Heart right ventricle (tissue), 16 donors: ENCODE measurements at regions not wholly inside any gene's neighbourhood (a gene's known extent, or its start where the extent isn't known, plus 50 kb on each side); places are given as distances from the start of the nearest gene placed in this dataset.
"Not testable (repeated sequence)": the region's sequence is repeated elsewhere in the genome, so short reads cannot be mapped to it uniquely, and the experiment has no call there.

Experiments
- ATAC-seq, 8 donors: fragments of 200-7000 bp; cut with Tn5 transposase; one replicate each; pipeline ENCODE4 v1.9.1; 2020; ENCODE audit warnings: mild to moderate bottlenecking in 8 of 8, moderate library complexity in 8 of 8, moderate number of reproducible peaks in 1 of 8
- DNase-seq, 2 donors: peaks; one replicate each; pipeline ENCODE4 v3.0.0-alpha.2; 2020
- H3K27ac ChIP-seq, 10 donors: fragments of 200-600 bp; sonication (generic) in 2 of 10; one replicate each; pipeline versions ENCODE4 v1.5.0 to v1.8.0; 2020 to 2022; ENCODE audit warnings: mild to moderate bottlenecking in 3 of 10
- H3K27me3 ChIP-seq, 7 donors: fragments of 200-600 bp; one replicate each; pipeline ENCODE4 v1.8.0; 2021 to 2022; ENCODE audit warnings: mild to moderate bottlenecking in 2 of 7
- H3K36me3 ChIP-seq, 9 donors: fragments of 200-600 bp; sonication (generic) in 1 of 9; one replicate each; pipeline versions ENCODE4 v1.5.0 to v1.8.0; 2020 to 2022; ENCODE audit warnings: mild to moderate bottlenecking in 2 of 9
- H3K4me1 ChIP-seq, 9 donors: fragments of 200-600 bp; sonication (generic) in 1 of 9; one replicate each; pipeline versions ENCODE4 v1.5.0 to v1.8.0; 2020 to 2022; ENCODE audit warnings: mild to moderate bottlenecking in 4 of 9
- H3K4me3 ChIP-seq, 10 donors: fragments of 200-600 bp; sonication (generic) in 2 of 10; one replicate each; pipeline versions ENCODE4 v1.5.0 to v1.8.0; 2020 to 2022; ENCODE audit warnings: mild to moderate bottlenecking in 7 of 10, moderate library complexity in 2 of 10
- H3K9me3 ChIP-seq, 11 donors: fragments of 200-600 bp in 10 of 11; sonication (generic) in 2 of 11; one replicate each; pipeline versions ENCODE4 v1.5.0 to v1.8.0; 2013 to 2022; ENCODE audit warnings: mild to moderate bottlenecking in 2 of 11, control low read depth in 1 of 11, moderate library complexity in 1 of 11
- CTCF ChIP-seq, 9 donors: fragments of 200-600 bp; sonication (generic) in 2 of 9; IDR thresholded peaks; one replicate each; pipeline versions ENCODE4 v1.5.0 to v1.8.0; 2021 to 2022; ENCODE audit warnings: antibody characterized with exemption in 9 of 9, mild to moderate bottlenecking in 5 of 9, moderate library complexity in 1 of 9
- WGBS, 2 donors: extraction: QIAGEN DNeasy Blood & Tissue Kit; methylation state at CpG; one replicate each; pipeline ENCODE4 v1.1.7; 2013; ENCODE audit warnings: inconsistent platforms in 1 of 2; 5-methylcytosine and 5-hydroxymethylcytosine counted together
- intact Hi-C, 10 donors: fragments of 100-400 bp; cut with DNase I; formaldehyde crosslinking; loops; one replicate each; pipeline versions ENCODE4 v1.11.1 to v1.14.2; 2022
- donor health status: Arrhythmogenic right ventricular cardiomyopathy.
- donor health status: ischemic (EF 13 %, LVEDD 7.1; RV severe dilation, severe dysfunction).
- donor health status: healthy with polysubstance abuse.
- donor health status: DM: no; HTN: yes; CAD: no.
- donor health status: DM: no; HTN: no; CAD: no.
- donor health status: ischemic (EF 25% LVEDD 6.9; RV normal size, moderate dysfunction).
- donor health status: ischemic (EF 25% LVEDD 5.7; RV mildly dilated, moderate dysfunction).
- donor health status: healthy.
- donor health status: DM: yes; HTN: yes; CAD: no.
- donor health status: Ischemic cardiomyopathy.
- donor health status: ischemic (EF 35%, LVEDD 5.7; RV mildly dilated, moderate dysfunction).
- donor health status: nonischemic (EF 11% LVEDD 7.7; RV severe dilation, severe dysfunction).
- donor health status: DM: yes; HTN: yes; CAD: no.
- donor health status: PGD.
- donor health status: ischemic (EF 29% LVEDD 5.4; RV normal size, mild dysfunction).
- donor health status: nonischemic (EF 23%, LVEDD 6.1; RV moderate dilation, normal function).

GRCh38 chr6:86045038-86045437 is 402.4 kb upstream of the SYNCRIP start:
- Histone ChIP-seq H3K4me3 (no peak overlapping the region), H3K9me3 (peaks cover 0 to 21% (median 0%) of the 10 kb centered on the region in 11 donors), H3K27me3 (no peaks in the 10 kb centered on the region), H3K27ac (no peak overlapping the region), H3K36me3 (no peaks in the 10 kb centered on the region), H3K4me1 (no peaks in the 10 kb centered on the region)
- ATAC-seq (no peak), DNase-seq (no peak)
- intact Hi-C loops: no loop called here
- TF ChIP-seq CTCF (IDR thresholded peaks at IDR 0.05): no peak

- H3K9me3 ChIP-seq: peaks cover 0 to 23% (median 0%) of the 10 kb centered on the region in 11 donors
- no peaks in the 10 kb centered on the region for H3K4me1 ChIP-seq
- ATAC-seq (no peak), DNase-seq (no peak)
- H3K27me3 ChIP-seq: no peaks in the 10 kb centered on the region
- no peak for TF ChIP-seq CTCF (IDR thresholded peaks at IDR 0.05)
- no peaks in the 10 kb centered on the region for H3K36me3 ChIP-seq
- intact Hi-C loops: no loop called here
- no peak overlapping the region for H3K4me3 ChIP-seq
- no peak overlapping the region for H3K27ac ChIP-seq
These were observed 399.5 kb upstream of the SYNCRIP start for GRCh38 chr6:86042214-86042613.

GRCh38 chr6:86031713-86032112 is 389.0 kb upstream of the SYNCRIP start:
- no peaks in the 10 kb centered on the region for H3K27me3 ChIP-seq
- peaks cover 0 to 14% (median 0%) of the 10 kb centered on the region in 11 donors for H3K9me3 ChIP-seq
- no peak for DNase-seq
- no peak overlapping the region for H3K27ac ChIP-seq
- H3K4me3 ChIP-seq: no peak overlapping the region
- no peaks in the 10 kb centered on the region for H3K36me3 ChIP-seq
- ATAC-seq: peak in 1 of 8 donors; percentile 35
- WGBS, 2 donors: 50 to 58% methylated on average over 2 of the region's 2 CpGs
- TF ChIP-seq CTCF (IDR thresholded peaks at IDR 0.05): no peak
- intact Hi-C loops: no loop called here
- H3K4me1 ChIP-seq: no peaks in the 10 kb centered on the region

GRCh38 chr6:86030875-86031274 is 388.2 kb upstream of the SYNCRIP start:
- Histone ChIP-seq H3K4me1 (no peaks in the 10 kb centered on the region), H3K27ac (no peak overlapping the region), H3K9me3 (peaks cover 0 to 14% (median 0%) of the 10 kb centered on the region in 11 donors), H3K36me3 (no peaks in the 10 kb centered on the region), H3K27me3 (no peaks in the 10 kb centered on the region), H3K4me3 (no peak overlapping the region)
- TF ChIP-seq CTCF (IDR thresholded peaks at IDR 0.05): no peak
- ATAC-seq: no peak
- WGBS, 2 donors: 78 to 82% methylated on average over 3 of the region's 3 CpGs
- intact Hi-C loops: no loop called here
- no peak for DNase-seq

GRCh38 chr6:86028776-86029175 is 386.1 kb upstream of the SYNCRIP start:
- Histone ChIP-seq H3K27me3 (no peaks in the 10 kb centered on the region), H3K4me1 (no peaks in the 10 kb centered on the region), H3K36me3 (no peaks in the 10 kb centered on the region), H3K4me3 (no peak overlapping the region), H3K27ac (no peak overlapping the region), H3K9me3 (peaks cover 0 to 6% (median 0%) of the 10 kb centered on the region in 11 donors)
- intact Hi-C loops: no loop called here
- ATAC-seq (no peak), DNase-seq (no peak)
- no peak for TF ChIP-seq CTCF (IDR thresholded peaks at IDR 0.05)

GRCh38 chr6:86026890-86027289 is 384.2 kb upstream of the SYNCRIP start:
- ATAC-seq, H3K4me3 ChIP-seq, H3K27me3 ChIP-seq, H3K27ac ChIP-seq, H3K36me3 ChIP-seq, intact Hi-C loops, H3K9me3 ChIP-seq, H3K4me1 ChIP-seq, DNase-seq: not testable (repeated sequence)
- 61 to 62% methylated on average over 10 of the region's 10 CpGs for WGBS, 2 donors
